Spleen (tissue), 11 donors: ENCODE measurements at regions not wholly inside any gene's neighbourhood (a gene's known extent, or its start where the extent isn't known, plus 50 kb on each side); places are given as distances from the start of the nearest gene placed in this dataset.

ENCODE experiments used
- DNase-seq: peaks from one replicate; pipeline ENCODE4 v3.0.0-alpha.2; 2020
- H3K27ac ChIP-seq, 8 donors: fragments of 200-600 bp; sonication (generic) in 7 of 8; 1 replicate in 4 of 8; 2 replicates in 4 of 8; pipeline versions ENCODE4 v1.5.0 to v1.8.0; 2016 to 2021; ENCODE audit warnings: inconsistent platforms in 4 of 8, mild to moderate bottlenecking in 4 of 8, moderate library complexity in 1 of 8
- H3K27me3 ChIP-seq, 7 donors: fragments of 200-600 bp; sonication (generic) in 6 of 7; replicated peaks in 1 of 7; 1 replicate in 4 of 7; 2 replicates in 3 of 7; pipeline versions ENCODE4 v1.5.0 to v1.8.0; 2016 to 2021; ENCODE audit warnings: inconsistent platforms in 3 of 7, mild to moderate bottlenecking in 1 of 7
- H3K36me3 ChIP-seq, 6 donors: fragments of 200-600 bp; sonication (generic) in 5 of 6; 1 replicate in 4 of 6; 2 replicates in 2 of 6; pipeline versions ENCODE4 v1.5.0 to v1.8.0; 2016 to 2021; ENCODE audit warnings: inconsistent platforms in 2 of 6
- H3K4me1 ChIP-seq, 6 donors: fragments of 200-600 bp; sonication (generic) in 5 of 6; 1 replicate in 3 of 6; 2 replicates in 3 of 6; pipeline versions ENCODE4 v1.5.0 to v1.8.0; 2016 to 2021; ENCODE audit warnings: inconsistent platforms in 3 of 6
- H3K4me3 ChIP-seq, 8 donors: fragments of 200-600 bp; sonication (generic) in 7 of 8; 1 replicate in 4 of 8; 2 replicates in 4 of 8; pipeline versions ENCODE4 v1.5.0 to v1.8.0; 2016 to 2021; ENCODE audit warnings: inconsistent platforms in 4 of 8, mild to moderate bottlenecking in 4 of 8, moderate library complexity in 2 of 8
- H3K9me3 ChIP-seq, 8 donors: fragments of 200-600 bp; sonication (generic) in 7 of 8; 1 replicate in 4 of 8; 2 replicates in 4 of 8; pipeline versions ENCODE4 v1.5.0 to v1.8.0; 2016 to 2021; ENCODE audit warnings: inconsistent platforms in 4 of 8
- POLR2A ChIP-seq, 3 donors: fragments of 450-650 bp; IDR thresholded peaks; one replicate each; pipeline ENCODE4 v1.5.1; 2017; ENCODE audit warnings: antibody characterized with exemption in 3 of 3, mild to moderate bottlenecking in 1 of 3
- POLR2AphosphoS5 ChIP-seq, 3 donors: sonication (generic); formaldehyde crosslinking; IDR thresholded peaks; one replicate each; pipeline ENCODE4 v1.5.1; 2017; ENCODE audit warnings: antibody characterized with exemption in 3 of 3
- WGBS, 5 donors: extraction: QIAGEN DNeasy Blood & Tissue Kit in 3 of 5; methylation state at CpG; one replicate each; pipeline versions ENCODE4 v1.1.5 to v1.1.7; 2013 to 2018; 5-methylcytosine and 5-hydroxymethylcytosine counted together
- intact Hi-C: fragments of 100-400 bp; cut with DNase I; formaldehyde crosslinking; loops from one replicate; pipeline ENCODE4 v1.15.0; 2023; ENCODE audit warnings: low total_unique reads
- TF ChIP-seq, protein P1 (sequence below), 11 experiments: fragments of 200-600 bp in 7 of 11; fragments of 450-650 bp in 4 of 11; sonication (generic) in 4 of 11; IDR thresholded peaks in 8 of 11; conservative IDR thresholded peaks in 3 of 11; 1 replicate in 7 of 11; 2 replicates in 4 of 11; pipeline versions ENCODE4 v1.4.0 to v1.8.0; 2016 to 2021; ENCODE audit warnings: antibody characterized with exemption in 11 of 11, inconsistent platforms in 4 of 11, mild to moderate bottlenecking in 1 of 11
- donor health status: healthy with polysubstance abuse.
- donor health status: DM: no; HTN: no; CAD: no; lungs with moderate emphysema.
- donor health status: DM: no; HTN: no; CAD: no.
- donor health status: Bipolar disorder and iron deficiency.
- donor health status: healthy.
- donor health status: DM: no; HTN: no; CAD: no.
- donor health status: DM: yes; HTN: yes; CAD: no.

DNA sequence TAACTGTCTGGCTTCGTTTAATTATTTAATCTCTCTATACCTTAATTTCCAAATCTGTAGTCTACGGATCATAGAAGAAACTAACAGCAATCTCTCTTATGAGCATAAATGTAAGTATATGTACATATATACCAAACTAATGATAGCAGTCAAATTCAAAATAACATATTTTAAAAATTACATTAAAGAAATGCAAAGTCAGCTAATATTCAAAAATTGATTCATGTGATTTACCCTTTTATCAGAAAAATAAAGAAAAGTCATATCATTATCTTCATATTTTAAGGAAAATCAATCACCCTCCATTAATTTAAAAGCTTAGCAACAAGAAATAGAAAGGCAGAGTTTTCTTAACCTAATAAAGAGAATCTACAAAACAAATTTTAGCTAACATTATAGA lies 575.9 kb downstream of the IRS1 start:
- Histone ChIP-seq H3K9me3 (no peaks in the 10 kb centered on the region), H3K4me1 (no peaks in the 10 kb centered on the region), H3K4me3 (no peak overlapping the region), H3K36me3 (no peaks in the 10 kb centered on the region), H3K27ac (no peak overlapping the region), H3K27me3 (peaks cover 0 to 6% (median 0%) of the 10 kb centered on the region in 7 donors)
- WGBS, 5 donors: 81 to 92% (median 84%) methylated on average over 2 of the region's 2 CpGs
- no peak for TF ChIP-seq POLR2AphosphoS5 (IDR thresholded peaks at IDR 0.05)
- TF ChIP-seq, protein P1, sequence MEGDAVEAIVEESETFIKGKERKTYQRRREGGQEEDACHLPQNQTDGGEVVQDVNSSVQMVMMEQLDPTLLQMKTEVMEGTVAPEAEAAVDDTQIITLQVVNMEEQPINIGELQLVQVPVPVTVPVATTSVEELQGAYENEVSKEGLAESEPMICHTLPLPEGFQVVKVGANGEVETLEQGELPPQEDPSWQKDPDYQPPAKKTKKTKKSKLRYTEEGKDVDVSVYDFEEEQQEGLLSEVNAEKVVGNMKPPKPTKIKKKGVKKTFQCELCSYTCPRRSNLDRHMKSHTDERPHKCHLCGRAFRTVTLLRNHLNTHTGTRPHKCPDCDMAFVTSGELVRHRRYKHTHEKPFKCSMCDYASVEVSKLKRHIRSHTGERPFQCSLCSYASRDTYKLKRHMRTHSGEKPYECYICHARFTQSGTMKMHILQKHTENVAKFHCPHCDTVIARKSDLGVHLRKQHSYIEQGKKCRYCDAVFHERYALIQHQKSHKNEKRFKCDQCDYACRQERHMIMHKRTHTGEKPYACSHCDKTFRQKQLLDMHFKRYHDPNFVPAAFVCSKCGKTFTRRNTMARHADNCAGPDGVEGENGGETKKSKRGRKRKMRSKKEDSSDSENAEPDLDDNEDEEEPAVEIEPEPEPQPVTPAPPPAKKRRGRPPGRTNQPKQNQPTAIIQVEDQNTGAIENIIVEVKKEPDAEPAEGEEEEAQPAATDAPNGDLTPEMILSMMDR (IDR thresholded peaks at IDR 0.05 in 8 of 11, conservative IDR thresholded peaks at IDR 0.05 in 3 of 11): no peak
- DNase-seq: no peak
- intact Hi-C loops: no loop called here

DNA sequence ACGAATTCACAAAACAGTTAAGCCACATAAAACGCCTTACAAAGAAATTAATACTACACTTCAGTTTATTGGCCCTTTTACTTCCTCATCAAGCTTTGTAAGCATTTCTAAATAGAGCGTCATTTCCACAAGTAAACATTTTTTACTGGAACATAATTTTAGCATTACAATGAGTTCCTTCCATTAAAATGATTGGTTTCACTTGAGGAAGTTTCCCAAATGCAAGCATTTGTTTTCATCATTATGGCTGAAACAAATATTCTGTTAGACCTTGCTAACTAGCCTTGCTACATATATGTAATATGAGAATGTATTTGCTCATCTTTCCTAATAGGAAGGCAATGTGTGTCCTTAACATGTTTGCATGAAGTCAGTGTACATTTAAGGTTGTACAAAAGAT lies 579.1 kb downstream of the IRS1 start:
- TF ChIP-seq, protein P1 (IDR thresholded peaks at IDR 0.05 in 8 of 11, conservative IDR thresholded peaks at IDR 0.05 in 3 of 11): no peak
- TF ChIP-seq POLR2AphosphoS5 (IDR thresholded peaks at IDR 0.05): no peak
- TF ChIP-seq POLR2A (IDR thresholded peaks at IDR 0.05): no peak
- no peak for DNase-seq
- intact Hi-C loops: no loop called here
- Histone ChIP-seq H3K4me1 (no peaks in the 10 kb centered on the region), H3K4me3 (no peak overlapping the region), H3K36me3 (no peaks in the 10 kb centered on the region), H3K27ac (no peak overlapping the region), H3K9me3 (no peaks in the 10 kb centered on the region), H3K27me3 (peaks cover 0 to 6% (median 0%) of the 10 kb centered on the region in 7 donors)
- 66 to 79% (median 71%) methylated on average over 3 of the region's 3 CpGs for WGBS, 5 donors

DNA sequence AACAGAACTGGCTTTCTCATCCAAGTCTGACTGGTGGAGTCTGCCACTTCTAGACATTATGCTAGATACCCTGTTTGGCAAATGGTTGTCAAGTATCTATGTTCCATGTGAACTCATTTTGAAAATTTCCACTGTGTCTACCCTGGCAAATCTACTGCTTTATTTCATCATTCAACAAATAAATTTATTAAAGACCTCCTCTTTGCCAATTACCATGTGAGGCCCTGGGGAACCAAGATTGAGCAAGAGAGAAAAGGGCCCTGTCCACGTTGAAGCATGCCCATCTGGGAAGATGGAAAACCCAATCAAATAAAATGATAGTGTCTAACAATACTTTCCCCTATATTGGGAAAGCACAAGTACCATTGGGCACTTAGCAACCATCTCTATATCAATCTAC lies 582.4 kb downstream of the IRS1 start:
- Histone ChIP-seq H3K27me3 (no peaks in the 10 kb centered on the region), H3K9me3 (no peaks in the 10 kb centered on the region), H3K4me3 (no peak overlapping the region), H3K4me1 (no peaks in the 10 kb centered on the region), H3K36me3 (no peaks in the 10 kb centered on the region), H3K27ac (no peak overlapping the region)
- 42 to 82% (median 59%) methylated on average over 1 of the region's 1 CpG for WGBS, 5 donors
- intact Hi-C loops: no loop called here
- DNase-seq: no peak
- TF ChIP-seq POLR2A (IDR thresholded peaks at IDR 0.05) (no peak), POLR2AphosphoS5 (IDR thresholded peaks at IDR 0.05) (no peak)
- TF ChIP-seq, protein P1 (IDR thresholded peaks at IDR 0.05 in 8 of 11, conservative IDR thresholded peaks at IDR 0.05 in 3 of 11): no peak

DNA sequence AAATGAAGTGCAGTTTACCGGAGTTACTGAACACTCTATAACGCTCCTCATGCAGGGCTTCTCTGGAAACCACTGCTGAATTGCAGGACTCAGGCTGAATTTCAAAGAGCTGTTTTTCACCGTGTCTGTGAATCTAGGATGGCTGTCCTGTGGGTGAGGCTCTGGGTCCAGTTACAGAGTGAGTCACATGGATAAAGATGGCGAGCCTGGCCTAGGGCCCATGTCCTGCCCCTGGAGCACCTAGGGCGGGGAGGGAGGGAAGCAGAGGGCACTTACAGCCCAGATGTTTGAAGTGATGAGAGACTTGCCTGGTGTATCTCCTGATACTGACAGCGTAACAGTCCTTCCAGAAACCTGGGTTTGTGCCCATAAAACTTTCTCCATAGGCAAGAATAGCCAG lies 583.0 kb downstream of the IRS1 start:
- TF ChIP-seq POLR2A (IDR thresholded peaks at IDR 0.05): no peak
- TF ChIP-seq, protein P1 (IDR thresholded peaks at IDR 0.05 in 8 of 11, conservative IDR thresholded peaks at IDR 0.05 in 3 of 11): no peak
- TF ChIP-seq POLR2AphosphoS5 (IDR thresholded peaks at IDR 0.05): no peak
- no peak overlapping the region for H3K4me3 ChIP-seq
- H3K4me1 ChIP-seq: no peaks in the 10 kb centered on the region
- intact Hi-C loops: no loop called here
- DNase-seq: no peak
- H3K36me3 ChIP-seq: no peaks in the 10 kb centered on the region
- 85 to 93% (median 88%) methylated on average over 6 of the region's 6 CpGs for WGBS, 5 donors
- no peaks in the 10 kb centered on the region for H3K27me3 ChIP-seq
- no peaks in the 10 kb centered on the region for H3K9me3 ChIP-seq
- H3K27ac ChIP-seq: no peak overlapping the region
